ENCODE measurements at regions not wholly inside any gene's neighbourhood (a gene's known extent, or its start where the extent isn't known, plus 50 kb on each side); places are given as distances from the start of the nearest gene placed in this dataset.

DNA sequence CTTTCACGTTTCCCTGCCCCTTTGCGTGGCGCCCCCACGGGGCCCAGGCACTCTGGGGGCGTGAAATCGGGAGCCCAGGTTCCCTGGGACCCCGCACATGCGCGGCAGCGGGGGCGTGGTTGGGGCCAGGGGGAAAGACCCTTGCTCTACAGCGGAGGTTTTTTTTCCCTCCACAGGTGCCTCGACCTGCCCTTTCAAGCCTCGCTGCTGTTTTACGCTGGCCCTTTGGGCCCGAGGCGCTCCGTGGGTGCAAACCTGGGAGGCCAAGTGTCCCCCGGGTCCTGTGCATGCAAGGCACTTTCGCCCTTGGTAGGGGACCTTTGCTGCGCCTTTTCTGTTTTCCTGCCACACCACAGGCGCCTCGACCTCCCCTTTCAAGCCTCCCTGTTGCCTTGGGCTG is 329.8 kb downstream of the ALG10 start:
- no peak for TF ChIP-seq EZH2 (IDR thresholded peaks at IDR 0.05; ENCODE audit: borderline replicate concordance, low read depth, low read length, severe bottlenecking)
- TF ChIP-seq JUN (IDR thresholded peaks at IDR 0.05; ENCODE audit: borderline replicate concordance, insufficient read depth, insufficient read length, low read depth), result no peak
- TF ChIP-seq POLR2AphosphoS5 (IDR thresholded peaks at IDR 0.05; ENCODE audit: insufficient read depth, low read depth, low read length), result no peak
- no peak for TF ChIP-seq MYC (IDR thresholded peaks at IDR 0.05; ENCODE audit: low read depth, low read length)
- TF ChIP-seq, protein P1, sequence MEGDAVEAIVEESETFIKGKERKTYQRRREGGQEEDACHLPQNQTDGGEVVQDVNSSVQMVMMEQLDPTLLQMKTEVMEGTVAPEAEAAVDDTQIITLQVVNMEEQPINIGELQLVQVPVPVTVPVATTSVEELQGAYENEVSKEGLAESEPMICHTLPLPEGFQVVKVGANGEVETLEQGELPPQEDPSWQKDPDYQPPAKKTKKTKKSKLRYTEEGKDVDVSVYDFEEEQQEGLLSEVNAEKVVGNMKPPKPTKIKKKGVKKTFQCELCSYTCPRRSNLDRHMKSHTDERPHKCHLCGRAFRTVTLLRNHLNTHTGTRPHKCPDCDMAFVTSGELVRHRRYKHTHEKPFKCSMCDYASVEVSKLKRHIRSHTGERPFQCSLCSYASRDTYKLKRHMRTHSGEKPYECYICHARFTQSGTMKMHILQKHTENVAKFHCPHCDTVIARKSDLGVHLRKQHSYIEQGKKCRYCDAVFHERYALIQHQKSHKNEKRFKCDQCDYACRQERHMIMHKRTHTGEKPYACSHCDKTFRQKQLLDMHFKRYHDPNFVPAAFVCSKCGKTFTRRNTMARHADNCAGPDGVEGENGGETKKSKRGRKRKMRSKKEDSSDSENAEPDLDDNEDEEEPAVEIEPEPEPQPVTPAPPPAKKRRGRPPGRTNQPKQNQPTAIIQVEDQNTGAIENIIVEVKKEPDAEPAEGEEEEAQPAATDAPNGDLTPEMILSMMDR (IDR thresholded peaks at IDR 0.05; ENCODE audit: extremely low read depth in 1 of 2, insufficient read depth in 1 of 2, low read depth in 1 of 2, low read length in 2 of 2), result no peak
- TF ChIP-seq FOS (IDR thresholded peaks at IDR 0.05; ENCODE audit: borderline replicate concordance, insufficient read depth, low read length), result no peak
- no peak for TF ChIP-seq MAX (IDR thresholded peaks at IDR 0.05; ENCODE audit: insufficient read depth, insufficient read length)
- TF ChIP-seq GATA2 (IDR thresholded peaks at IDR 0.05; ENCODE audit: insufficient read depth, insufficient read length, low read depth, low read length), result no peak
- no peak for TF ChIP-seq POLR2A (IDR thresholded peaks at IDR 0.05; ENCODE audit: low read depth, low read length)
- dilution Hi-C loops (cut with MboI; ENCODE audit: extremely low pct_ligation_motif_present, low sequenced_read_pairs), result no loop called here
- ChIA-PET POLR2A (no interaction called here), CTCF (no interaction called here)
- intact Hi-C loops (cut with micrococcal nuclease), result no loop called here
- no peaks in the 10 kb centered on the region for H3K9me1 ChIP-seq (replicated peaks; ENCODE audit: control insufficient read depth, extremely low read depth, insufficient read depth, low read length)
- FAIRE-seq (no peak), DNase-seq (ENCODE audit: low read depth, low spot score) (no peak)
- no TSS peak for BruUV-seq (replicated peaks)
- H3K4me2 ChIP-seq (ENCODE audit: insufficient read depth, low read length), result no peak overlapping the region
- H4K20me1 ChIP-seq (replicated peaks; ENCODE audit: control insufficient read depth, extremely low read depth, insufficient read depth, low read length), result no peaks in the 10 kb centered on the region
- no peak overlapping the region for H3K9ac ChIP-seq (replicated peaks; ENCODE audit: extremely low read depth, insufficient read depth, low read length)
- peaks cover 2% of the 10 kb centered on the region for H3K9me3 ChIP-seq (replicated peaks; ENCODE audit: control insufficient read depth, insufficient read depth, low read length)
- no peak overlapping the region for H2AFZ ChIP-seq (ENCODE audit: low read depth, low read length)
- H3K4me3 ChIP-seq (replicated peaks in 1 of 3; ENCODE audit: insufficient read depth in 1 of 3, low read depth in 1 of 3, low read length in 3 of 3), result no peak overlapping the region
- no peak overlapping the region for H3K27ac ChIP-seq (ENCODE audit: insufficient read depth, low read depth, low read length)
- H3K4me1 ChIP-seq (ENCODE audit: control insufficient read depth, extremely low read depth, insufficient read depth, low read length), result no peaks in the 10 kb centered on the region
- no peaks in the 10 kb centered on the region for H3K79me2 ChIP-seq (ENCODE audit: control insufficient read depth, insufficient read depth, low read length)
- no peaks in the 10 kb centered on the region for H3K27me3 ChIP-seq (ENCODE audit: control insufficient read depth in 2 of 2, insufficient read depth in 2 of 2, low read length in 2 of 2)
- no peaks in the 10 kb centered on the region for H3K36me3 ChIP-seq (ENCODE audit: control insufficient read depth in 2 of 2, extremely low read depth in 1 of 2, insufficient read depth in 2 of 2, low read length in 2 of 2)
